ENCODE measurements at regions not wholly inside any gene's neighbourhood (a gene's known extent, or its start where the extent isn't known, plus 50 kb on each side); places are given as distances from the start of the nearest gene placed in this dataset.
A peak's percentile ranks its signal among the peaks of the same experiment; 100 is the strongest.

GRCh38 chr21:27806281-27806680 is 839.4 kb upstream of the ADAMTS5 start:
- intact Hi-C loops (cut with DNase I), result no loop called here
- TF ChIP-seq CTCF (IDR thresholded peaks at IDR 0.05), result no peak
- no peak for TF ChIP-seq POLR2A (IDR thresholded peaks at IDR 0.05)
- no peaks in the 10 kb centered on the region for H3K4me1 ChIP-seq
- no peak overlapping the region for H3K27ac ChIP-seq
- H3K36me3 ChIP-seq, result no peaks in the 10 kb centered on the region
- no peaks in the 10 kb centered on the region for H3K27me3 ChIP-seq
- no peak overlapping the region for H3K4me3 ChIP-seq
- H3K9me3 ChIP-seq, result no peaks in the 10 kb centered on the region
- DNase-seq, result no peak
- 67 to 71% methylated on average over 5 of the region's 5 CpGs for WGBS, 2 donors

- intact Hi-C loops (cut with DNase I), result no loop called here
- H3K27ac ChIP-seq, result no peak overlapping the region
- no peaks in the 10 kb centered on the region for H3K4me1 ChIP-seq
- no peak for DNase-seq
- no peaks in the 10 kb centered on the region for H3K27me3 ChIP-seq
- TF ChIP-seq POLR2A (IDR thresholded peaks at IDR 0.05), result no peak
- TF ChIP-seq CTCF (IDR thresholded peaks at IDR 0.05), result no peak
- H3K4me3 ChIP-seq, result no peak overlapping the region
- no peaks in the 10 kb centered on the region for H3K36me3 ChIP-seq
- no peaks in the 10 kb centered on the region for H3K9me3 ChIP-seq
Measured at GRCh38 chr21:27805696-27806095, 838.8 kb upstream of the ADAMTS5 start.

DNA sequence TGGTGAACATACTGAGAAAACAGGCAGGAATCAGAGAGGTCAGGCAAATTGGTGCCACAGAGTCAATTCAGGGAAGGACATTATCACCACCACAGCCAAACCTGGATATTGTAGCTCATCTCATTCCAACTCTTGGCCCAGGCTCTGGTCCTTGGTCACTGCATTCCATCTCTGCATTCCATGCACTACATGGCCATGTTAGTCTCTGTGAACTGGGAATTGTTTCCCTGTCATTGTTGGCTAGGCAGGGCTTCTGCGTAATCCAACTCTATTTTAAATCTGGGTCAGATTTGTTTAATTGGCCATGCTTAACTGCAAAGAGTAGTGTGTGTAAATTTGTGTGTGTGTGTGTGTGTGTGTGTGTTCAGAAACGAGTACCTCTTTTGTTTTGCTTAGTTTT is 837.6 kb upstream of the ADAMTS5 start:
- DNase-seq, result no peak
- intact Hi-C loops (cut with DNase I), result no loop called here
- TF ChIP-seq POLR2A (IDR thresholded peaks at IDR 0.05) (no peak), CTCF (IDR thresholded peaks at IDR 0.05) (no peak)
- no peaks in the 10 kb centered on the region for H3K27me3 ChIP-seq
- no peak overlapping the region for H3K4me3 ChIP-seq
- H3K9me3 ChIP-seq, result no peaks in the 10 kb centered on the region
- 46 to 47% methylated on average over 2 of the region's 2 CpGs for WGBS, 2 donors
- no peaks in the 10 kb centered on the region for H3K36me3 ChIP-seq
- H3K4me1 ChIP-seq, result no peaks in the 10 kb centered on the region
- no peak overlapping the region for H3K27ac ChIP-seq

DNA sequence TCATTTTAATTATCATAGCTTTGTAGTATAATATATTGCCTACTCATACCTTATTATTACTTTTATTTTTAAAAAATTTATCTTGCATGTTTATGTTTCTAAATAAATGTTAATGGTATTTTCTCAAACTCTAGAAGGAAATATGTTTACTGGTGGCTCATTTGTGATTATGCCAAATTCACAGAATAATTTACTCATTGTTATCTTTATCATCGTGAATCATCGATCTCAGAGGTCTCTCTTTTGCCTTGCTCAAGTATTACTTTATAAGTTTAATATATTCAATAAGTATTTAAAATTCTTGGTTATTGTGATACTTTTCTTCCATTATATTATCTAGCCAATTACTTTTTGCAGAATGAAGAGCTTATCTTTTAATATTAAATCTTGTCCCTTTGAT is 836.7 kb upstream of the ADAMTS5 start:
- intact Hi-C loops (cut with DNase I), result no loop called here
- no peak for TF ChIP-seq POLR2A (IDR thresholded peaks at IDR 0.05)
- 71 to 83% methylated on average over 2 of the region's 2 CpGs for WGBS, 2 donors
- no peak for DNase-seq
- H3K27ac ChIP-seq, result no peak overlapping the region
- H3K36me3 ChIP-seq, result no peaks in the 10 kb centered on the region
- no peaks in the 10 kb centered on the region for H3K27me3 ChIP-seq
- no peak overlapping the region for H3K4me3 ChIP-seq
- no peaks in the 10 kb centered on the region for H3K4me1 ChIP-seq
- H3K9me3 ChIP-seq, result no peaks in the 10 kb centered on the region

- Histone ChIP-seq H3K36me3 (no peaks in the 10 kb centered on the region), H3K4me3 (no peak overlapping the region), H3K27ac (no peak overlapping the region), H3K27me3 (no peaks in the 10 kb centered on the region), H3K4me1 (no peaks in the 10 kb centered on the region), H3K9me3 (no peaks in the 10 kb centered on the region)
- WGBS, 2 donors, result 53% methylated on average over 7 of the region's 7 CpGs
- TF ChIP-seq POLR2A (IDR thresholded peaks at IDR 0.05) (no peak), CTCF (IDR thresholded peaks at IDR 0.05) (peak in 3 of 6 experiments; percentile 20 to 47 (median 43))
- no peak for DNase-seq
- intact Hi-C loops (cut with DNase I), result no loop called here
Measured at GRCh38 chr21:27802816-27803475, 836.1 kb upstream of the ADAMTS5 start.

DNA sequence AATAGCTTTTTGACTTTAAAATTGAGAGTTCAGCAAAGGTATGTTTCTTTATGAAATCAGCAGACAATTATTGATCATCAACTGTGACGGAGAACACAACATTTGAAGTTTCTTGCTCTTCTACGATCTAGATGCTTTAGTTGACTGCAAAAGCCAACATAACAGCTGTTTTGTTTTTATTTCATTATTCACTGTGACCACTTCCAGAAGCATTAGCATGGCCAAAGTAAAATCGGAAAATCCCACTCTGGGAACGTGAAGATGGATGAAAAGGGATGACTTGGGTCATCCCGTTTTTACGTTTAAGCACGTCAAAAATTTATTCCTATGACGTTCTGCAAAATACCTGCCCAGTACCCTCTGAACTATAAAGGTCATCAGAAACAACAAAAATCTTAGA is 833.0 kb upstream of the ADAMTS5 start:
- H3K4me1 ChIP-seq, result peaks cover 0 to 3% (median 0%) of the 10 kb centered on the region in 3 donors
- H3K4me3 ChIP-seq, result peak overlapping the region in 1 of 4 donors; percentile 9
- no peaks in the 10 kb centered on the region for H3K36me3 ChIP-seq
- no peaks in the 10 kb centered on the region for H3K27me3 ChIP-seq
- intact Hi-C loops (cut with DNase I), result no loop called here
- no peaks in the 10 kb centered on the region for H3K9me3 ChIP-seq
- DNase-seq, result no peak
- no peak overlapping the region for H3K27ac ChIP-seq
- WGBS, 2 donors, result 65 to 75% methylated on average over 8 of the region's 8 CpGs
- no peak for TF ChIP-seq POLR2A (IDR thresholded peaks at IDR 0.05)
- no peak for TF ChIP-seq CTCF (IDR thresholded peaks at IDR 0.05)
